Activated naive CD4-positive, alpha-beta T cell treated with anti-CD3 and anti-CD28 coated beads, Interleukin-2, amount 50 U/mL, for 24 hours (primary cell): ENCODE measurements at regions not wholly inside any gene's neighbourhood (a gene's known extent, or its start where the extent isn't known, plus 50 kb on each side); places are given as distances from the start of the nearest gene placed in this dataset.
"Not testable (repeated sequence)": the region's sequence is repeated elsewhere in the genome, so short reads cannot be mapped to it uniquely, and the experiment has no call there.

Experiments
- H3K27ac Mint-ChIP-seq: one replicate; pipeline ENCODE4 v1.8.0; 2021; ENCODE audit warnings: mild to moderate bottlenecking, mixed read lengths
- H3K27me3 Mint-ChIP-seq: one replicate; pipeline ENCODE4 v1.8.0; 2021; ENCODE audit warnings: mixed read lengths
- H3K36me3 Mint-ChIP-seq: one replicate; pipeline ENCODE4 v1.8.0; 2021; ENCODE audit warnings: mixed read lengths
- H3K4me1 Mint-ChIP-seq: one replicate; pipeline ENCODE4 v1.8.0; 2021; ENCODE audit warnings: mixed read lengths
- H3K4me3 Mint-ChIP-seq: one replicate; pipeline ENCODE4 v1.8.0; 2021; ENCODE audit warnings: mild to moderate bottlenecking, mixed read lengths
- H3K9me3 Mint-ChIP-seq: one replicate; pipeline ENCODE4 v1.8.0; 2021; ENCODE audit warnings: mixed read lengths

DNA sequence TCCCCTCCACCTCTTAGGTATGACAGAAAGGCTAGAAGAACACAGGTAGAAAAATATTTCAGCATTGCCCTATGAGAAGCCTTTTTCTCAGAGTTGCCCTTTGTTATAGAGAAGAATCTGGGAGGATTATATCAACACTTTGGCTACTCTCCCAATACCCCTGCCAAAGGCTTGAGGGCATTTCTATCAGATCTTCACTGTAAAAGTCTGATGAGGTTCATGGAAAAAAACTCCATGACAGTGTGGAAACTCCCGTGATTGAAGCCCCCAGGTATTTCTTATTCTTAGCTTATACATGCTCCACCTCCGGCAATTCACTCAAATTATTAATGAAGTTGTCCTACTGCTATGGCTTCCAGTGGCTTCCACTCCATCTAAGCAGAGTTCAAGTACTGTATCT lies 753.6 kb downstream of the CENPC start:
- H3K4me3 Mint-ChIP-seq, result no peak overlapping the region
- H3K27ac Mint-ChIP-seq, result no peak overlapping the region
- no peaks in the 10 kb centered on the region for H3K27me3 Mint-ChIP-seq
- peaks cover 11% of the 10 kb centered on the region for H3K9me3 Mint-ChIP-seq
- H3K4me1 Mint-ChIP-seq, result no peaks in the 10 kb centered on the region
- no peaks in the 10 kb centered on the region for H3K36me3 Mint-ChIP-seq

DNA sequence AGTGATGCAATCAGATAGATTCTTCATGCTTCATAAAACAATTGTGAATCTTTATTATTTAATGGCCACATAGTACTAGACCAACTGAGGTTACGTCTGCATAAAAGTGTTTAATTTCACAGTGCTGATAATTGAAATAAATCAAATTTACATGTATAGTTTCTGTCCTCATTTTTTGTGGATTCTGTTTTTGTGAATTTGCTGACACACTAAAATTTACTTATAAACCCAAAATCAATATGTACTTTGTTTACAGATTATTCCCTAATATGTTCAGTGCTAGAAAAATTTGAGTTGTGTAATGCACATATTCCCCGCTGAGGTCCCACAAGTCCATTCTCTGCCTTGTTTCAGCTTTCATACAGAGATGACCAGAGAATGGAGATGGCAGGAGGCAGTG lies 759.8 kb downstream of the CENPC start:
- Mint-ChIP-seq H3K9me3 (no peaks in the 10 kb centered on the region), H3K36me3 (no peaks in the 10 kb centered on the region), H3K4me3 (no peak overlapping the region), H3K27me3 (no peaks in the 10 kb centered on the region), H3K27ac (no peak overlapping the region), H3K4me1 (no peaks in the 10 kb centered on the region)

DNA sequence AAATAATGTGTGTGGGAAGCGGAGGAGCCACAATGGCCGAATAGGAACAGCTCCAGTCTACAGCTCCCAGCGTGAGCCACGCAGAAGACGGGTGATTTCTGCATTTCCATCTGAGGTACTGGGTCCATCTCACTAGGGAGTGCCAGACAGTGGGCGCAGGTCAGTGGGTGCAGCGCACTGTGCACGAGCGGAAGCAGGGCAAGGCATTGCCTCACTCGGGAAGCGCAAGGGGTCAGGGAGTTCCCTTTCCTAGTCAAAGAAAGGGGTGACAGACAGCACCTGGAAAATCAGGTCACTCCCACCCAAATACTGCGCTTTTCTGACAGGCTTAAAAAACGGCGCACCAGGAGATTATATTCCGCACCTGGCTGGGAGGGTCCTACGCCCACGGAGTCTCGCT lies 762.6 kb downstream of the CENPC start:
- H3K27me3 Mint-ChIP-seq, H3K27ac Mint-ChIP-seq, H3K36me3 Mint-ChIP-seq, H3K4me1 Mint-ChIP-seq, H3K9me3 Mint-ChIP-seq, H3K4me3 Mint-ChIP-seq: not testable (repeated sequence)

DNA sequence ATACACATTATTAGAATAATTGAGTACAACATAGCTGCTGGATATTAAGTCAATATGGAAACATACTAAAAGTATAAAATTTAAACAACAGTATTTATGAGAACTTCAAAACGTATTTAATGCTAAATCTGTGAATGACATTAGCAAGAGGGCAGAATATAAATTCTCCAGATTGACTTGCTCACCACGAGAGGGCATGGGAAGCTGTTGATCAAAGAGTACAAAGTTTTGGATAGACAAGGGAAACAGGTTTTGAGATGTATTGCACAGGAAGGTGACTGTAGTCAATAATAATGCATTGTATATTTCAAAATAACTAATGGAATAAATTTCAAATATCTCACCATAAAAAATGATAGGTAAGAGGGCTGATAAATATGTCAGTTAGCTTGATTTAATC lies 768.2 kb downstream of the CENPC start:
- H3K4me1 Mint-ChIP-seq, result no peaks in the 10 kb centered on the region
- H3K27ac Mint-ChIP-seq, result no peak overlapping the region
- no peaks in the 10 kb centered on the region for H3K36me3 Mint-ChIP-seq
- no peak overlapping the region for H3K4me3 Mint-ChIP-seq
- H3K9me3 Mint-ChIP-seq, result no peaks in the 10 kb centered on the region
- no peaks in the 10 kb centered on the region for H3K27me3 Mint-ChIP-seq

GRCh38 chr4:66769441-66769840 lies 775.9 kb downstream of the CENPC start:
- Mint-ChIP-seq H3K27me3 (no peaks in the 10 kb centered on the region), H3K4me1 (no peaks in the 10 kb centered on the region), H3K9me3 (peaks cover 6% of the 10 kb centered on the region), H3K27ac (no peak overlapping the region), H3K4me3 (no peak overlapping the region), H3K36me3 (no peaks in the 10 kb centered on the region)

- H3K4me3 Mint-ChIP-seq, result no peak overlapping the region
- no peak overlapping the region for H3K27ac Mint-ChIP-seq
- peaks cover 13% of the 10 kb centered on the region for H3K9me3 Mint-ChIP-seq
- H3K4me1 Mint-ChIP-seq, result no peaks in the 10 kb centered on the region
- no peaks in the 10 kb centered on the region for H3K36me3 Mint-ChIP-seq
- H3K27me3 Mint-ChIP-seq, result no peaks in the 10 kb centered on the region
Observed at GRCh38 chr4:66767442-66767841, 777.9 kb downstream of the CENPC start.

- Mint-ChIP-seq H3K27me3 (no peaks in the 10 kb centered on the region), H3K4me1 (no peaks in the 10 kb centered on the region), H3K27ac (no peak overlapping the region), H3K4me3 (no peak overlapping the region), H3K36me3 (no peaks in the 10 kb centered on the region), H3K9me3 (peaks cover 13% of the 10 kb centered on the region)
Observed at GRCh38 chr4:66766557-66766956, 778.7 kb downstream of the CENPC start.

DNA sequence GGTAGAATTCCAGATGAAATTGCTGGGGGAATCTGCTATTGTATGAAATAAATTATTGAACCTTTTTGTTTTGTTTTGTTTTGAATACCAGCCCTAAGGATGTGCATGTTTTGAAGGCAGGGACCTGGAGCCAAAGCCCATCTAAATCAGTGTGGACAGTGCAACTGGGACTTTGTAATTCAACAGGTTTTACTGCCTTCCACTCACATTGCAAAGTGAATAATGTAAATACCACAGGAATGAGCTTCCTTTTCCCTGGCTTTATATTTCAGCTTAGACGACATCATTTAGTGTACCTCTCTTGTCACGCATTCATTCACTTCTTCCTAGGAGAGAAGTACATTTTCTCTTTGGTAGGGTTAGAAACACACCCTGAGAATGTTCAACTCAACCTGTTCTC lies 795.0 kb downstream of the CENPC start:
- H3K9me3 Mint-ChIP-seq, result peaks cover 6% of the 10 kb centered on the region
- no peaks in the 10 kb centered on the region for H3K36me3 Mint-ChIP-seq
- H3K27me3 Mint-ChIP-seq, result no peaks in the 10 kb centered on the region
- H3K27ac Mint-ChIP-seq, result no peak overlapping the region
- no peak overlapping the region for H3K4me3 Mint-ChIP-seq
- no peaks in the 10 kb centered on the region for H3K4me1 Mint-ChIP-seq

DNA sequence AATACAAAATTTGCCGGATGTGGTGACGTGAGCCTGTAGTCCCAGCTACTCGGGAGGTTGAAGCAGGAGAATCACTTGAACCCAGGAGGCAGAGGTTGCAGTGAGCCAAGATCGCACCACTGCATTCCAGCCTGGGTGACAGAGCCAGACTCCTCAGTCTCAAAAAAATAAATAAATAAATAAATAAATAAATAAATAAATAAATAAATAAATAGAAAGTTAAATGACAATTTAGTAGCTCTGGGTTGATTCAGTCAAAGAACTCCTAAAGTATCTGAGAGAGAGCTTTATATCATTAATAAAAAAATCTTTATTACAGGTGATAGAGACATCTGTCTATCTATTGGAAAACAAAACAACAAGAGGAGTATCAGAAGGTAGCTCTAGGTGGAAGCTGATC lies 798.4 kb downstream of the CENPC start:
- H3K4me1 Mint-ChIP-seq, H3K27ac Mint-ChIP-seq, H3K27me3 Mint-ChIP-seq, H3K9me3 Mint-ChIP-seq, H3K4me3 Mint-ChIP-seq, H3K36me3 Mint-ChIP-seq: not testable (repeated sequence)

DNA sequence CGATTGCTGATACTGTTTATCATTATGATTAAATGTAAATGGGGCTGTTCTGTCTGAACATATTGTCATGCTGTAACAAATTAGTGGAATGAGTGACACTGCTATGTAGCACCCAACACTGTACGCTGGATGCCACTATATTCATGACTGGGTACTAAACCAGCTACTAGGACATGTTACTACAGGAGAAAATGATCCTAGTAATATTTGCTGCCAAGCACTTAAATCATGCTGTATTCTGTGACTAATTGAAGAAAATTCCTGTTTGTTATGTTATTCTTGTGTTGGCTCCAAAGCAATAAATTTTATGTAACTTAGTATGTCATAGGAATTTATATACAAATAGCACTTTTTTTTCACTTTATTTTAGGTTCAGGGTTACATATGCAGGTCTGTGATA lies 804.2 kb downstream of the CENPC start:
- no peaks in the 10 kb centered on the region for H3K36me3 Mint-ChIP-seq
- H3K9me3 Mint-ChIP-seq, result peaks cover 10% of the 10 kb centered on the region
- no peak overlapping the region for H3K4me3 Mint-ChIP-seq
- H3K4me1 Mint-ChIP-seq, result no peaks in the 10 kb centered on the region
- no peaks in the 10 kb centered on the region for H3K27me3 Mint-ChIP-seq
- H3K27ac Mint-ChIP-seq, result no peak overlapping the region

- no peak overlapping the region for H3K27ac Mint-ChIP-seq
- no peaks in the 10 kb centered on the region for H3K36me3 Mint-ChIP-seq
- H3K9me3 Mint-ChIP-seq, result peaks cover 4% of the 10 kb centered on the region
- H3K4me1 Mint-ChIP-seq, result no peaks in the 10 kb centered on the region
- no peaks in the 10 kb centered on the region for H3K27me3 Mint-ChIP-seq
- no peak overlapping the region for H3K4me3 Mint-ChIP-seq
Observed at GRCh38 chr4:66736606-66737005, 808.7 kb downstream of the CENPC start.

DNA sequence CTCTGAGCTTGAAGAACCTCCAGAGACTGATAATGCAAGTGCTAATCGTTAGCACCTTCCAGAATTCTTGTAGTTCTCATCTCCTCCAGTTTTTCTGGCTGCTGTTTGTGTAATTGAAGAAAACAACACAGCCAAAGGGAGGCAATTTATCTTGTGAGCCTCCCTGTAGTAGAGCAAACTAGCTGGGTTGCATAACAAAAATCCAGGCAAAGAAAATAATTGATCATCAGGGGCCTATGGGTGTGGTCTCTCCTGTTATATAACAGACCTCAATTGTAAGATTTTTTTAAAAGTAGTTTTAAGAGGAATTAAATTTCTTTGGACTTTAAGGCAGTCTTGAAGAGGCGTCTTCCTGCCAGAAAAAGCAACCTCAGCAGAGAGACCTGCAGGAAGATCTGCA lies 817.0 kb downstream of the CENPC start:
- Mint-ChIP-seq H3K27me3 (no peaks in the 10 kb centered on the region), H3K4me3 (no peak overlapping the region), H3K27ac (no peak overlapping the region), H3K4me1 (no peaks in the 10 kb centered on the region), H3K9me3 (no peaks in the 10 kb centered on the region), H3K36me3 (no peaks in the 10 kb centered on the region)

- H3K4me1 Mint-ChIP-seq, H3K4me3 Mint-ChIP-seq, H3K27me3 Mint-ChIP-seq, H3K27ac Mint-ChIP-seq, H3K36me3 Mint-ChIP-seq, H3K9me3 Mint-ChIP-seq: not testable (repeated sequence)
Observed at GRCh38 chr4:66712301-66712921, 832.9 kb downstream of the CENPC start.

DNA sequence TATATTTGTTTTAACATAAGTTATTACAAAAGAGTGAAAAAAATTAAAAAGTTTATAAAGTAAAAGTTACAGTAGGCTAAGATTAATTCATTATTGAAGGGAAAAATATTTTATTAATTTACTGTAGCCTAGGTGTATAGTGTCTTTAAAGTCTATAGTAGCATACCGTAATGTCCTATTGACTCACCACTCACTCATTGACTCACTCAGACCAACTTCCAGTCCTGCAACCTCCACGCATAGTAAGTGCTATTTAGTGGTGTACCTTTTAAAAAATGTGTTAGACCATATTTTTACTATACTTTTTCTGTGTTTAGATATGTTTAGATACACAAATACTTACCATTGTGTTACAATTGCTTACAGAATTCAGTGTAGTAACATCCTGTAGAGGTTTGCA lies 841.1 kb downstream of the CENPC start:
- no peaks in the 10 kb centered on the region for H3K4me1 Mint-ChIP-seq
- no peak overlapping the region for H3K4me3 Mint-ChIP-seq
- no peaks in the 10 kb centered on the region for H3K9me3 Mint-ChIP-seq
- H3K27me3 Mint-ChIP-seq, result no peaks in the 10 kb centered on the region
- no peaks in the 10 kb centered on the region for H3K36me3 Mint-ChIP-seq
- H3K27ac Mint-ChIP-seq, result no peak overlapping the region

- H3K27me3 Mint-ChIP-seq, result no peaks in the 10 kb centered on the region
- H3K4me3 Mint-ChIP-seq, result no peak overlapping the region
- no peaks in the 10 kb centered on the region for H3K4me1 Mint-ChIP-seq
- H3K36me3 Mint-ChIP-seq, result no peaks in the 10 kb centered on the region
- H3K9me3 Mint-ChIP-seq, result no peaks in the 10 kb centered on the region
- H3K27ac Mint-ChIP-seq, result no peak overlapping the region
Observed at GRCh38 chr4:66694739-66695138, 850.6 kb downstream of the CENPC start.

DNA sequence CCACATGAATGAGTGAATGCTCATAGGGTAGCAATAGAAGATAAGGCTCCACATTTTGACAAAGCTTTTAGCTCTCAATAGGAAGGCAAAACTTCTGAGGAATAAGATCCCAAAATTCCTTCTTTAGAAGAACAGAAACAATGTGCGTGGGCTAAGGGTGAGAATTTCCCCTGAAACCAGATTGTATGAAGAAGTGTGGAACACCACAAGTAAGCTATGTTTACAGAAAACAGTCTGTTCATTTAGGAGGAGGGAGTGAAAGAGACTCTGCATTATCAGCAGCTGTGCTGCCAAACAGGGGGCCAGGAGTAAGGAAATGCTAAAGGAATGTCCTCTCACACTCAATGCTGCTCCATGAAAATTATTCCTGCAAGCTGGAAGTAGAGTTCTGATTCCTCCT lies 851.6 kb downstream of the CENPC start:
- Mint-ChIP-seq H3K4me3 (no peak overlapping the region), H3K36me3 (no peaks in the 10 kb centered on the region), H3K9me3 (no peaks in the 10 kb centered on the region), H3K27me3 (no peaks in the 10 kb centered on the region), H3K4me1 (no peaks in the 10 kb centered on the region), H3K27ac (no peak overlapping the region)

- Mint-ChIP-seq H3K36me3 (no peaks in the 10 kb centered on the region), H3K4me1 (no peaks in the 10 kb centered on the region), H3K4me3 (no peak overlapping the region), H3K27ac (no peak overlapping the region), H3K9me3 (no peaks in the 10 kb centered on the region), H3K27me3 (no peaks in the 10 kb centered on the region)
Observed at GRCh38 chr4:66691101-66691500, 854.2 kb downstream of the CENPC start.
